ENCODE measurements at regions not wholly inside any gene's neighbourhood (a gene's known extent, or its start where the extent isn't known, plus 50 kb on each side); places are given as distances from the start of the nearest gene placed in this dataset.
A peak's percentile ranks its signal among the peaks of the same experiment; 100 is the strongest.

DNA sequence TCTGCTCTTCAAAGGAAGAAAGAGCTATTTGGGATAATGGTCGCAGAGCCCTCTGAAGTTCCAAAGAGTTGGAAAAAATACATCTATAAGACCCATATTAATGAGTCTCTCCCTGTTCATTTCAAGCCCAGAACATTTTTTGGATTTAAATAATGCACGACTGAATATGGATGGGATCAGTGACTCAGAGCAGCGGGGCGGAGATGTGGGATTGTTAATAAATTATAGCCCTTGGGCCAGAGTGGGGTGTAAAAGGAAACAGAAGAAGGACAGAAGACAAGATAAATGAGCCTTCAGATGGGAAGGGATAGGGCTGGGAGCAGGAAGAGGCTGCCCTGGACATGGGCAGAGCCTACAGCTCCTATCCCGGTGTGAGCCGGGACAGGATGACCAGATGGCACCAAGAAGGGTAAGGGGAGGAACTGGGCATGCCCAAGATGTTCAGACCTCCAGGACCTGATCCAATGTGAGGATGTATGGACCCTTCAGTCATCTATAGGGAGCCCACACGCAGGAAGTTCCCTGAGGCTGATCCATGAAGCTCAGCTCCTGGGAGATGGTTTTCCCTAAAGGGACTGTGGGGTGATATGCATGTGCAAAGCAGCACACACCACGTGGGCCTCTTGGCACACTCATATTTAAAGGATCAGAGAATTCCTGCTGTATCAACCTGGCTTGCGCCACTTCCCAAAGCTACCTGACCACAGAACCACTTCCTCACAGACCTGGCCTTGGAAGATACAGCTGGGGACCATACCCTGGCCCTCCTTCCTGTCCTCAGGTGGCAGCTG, 96.1 kb upstream of the PLXNA4 start:
- DNase-seq (ENCODE audit: low read depth, low spot score) = no peak

DNA sequence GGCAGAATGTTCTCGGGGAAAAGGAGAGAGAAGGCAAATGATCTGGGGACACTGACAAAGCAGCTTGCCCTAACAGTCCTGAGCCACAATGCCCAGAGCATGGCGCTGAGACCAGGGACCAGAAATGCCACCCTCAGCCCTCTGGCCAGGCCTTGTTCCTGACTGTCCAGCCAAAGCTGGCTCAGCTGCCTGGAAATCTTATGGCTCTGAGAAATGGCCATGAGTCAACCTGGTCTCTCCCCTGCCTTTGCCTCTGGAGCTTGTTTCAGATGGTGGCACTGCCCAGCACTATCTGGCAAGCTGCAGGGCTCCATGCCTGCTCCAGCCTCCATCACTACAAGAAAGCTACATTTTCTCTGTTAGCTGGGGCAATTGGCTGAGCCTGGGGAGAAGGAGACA, 90.5 kb upstream of the PLXNA4 start:
- no peak for DNase-seq (ENCODE audit: low read depth, low spot score)

DNA sequence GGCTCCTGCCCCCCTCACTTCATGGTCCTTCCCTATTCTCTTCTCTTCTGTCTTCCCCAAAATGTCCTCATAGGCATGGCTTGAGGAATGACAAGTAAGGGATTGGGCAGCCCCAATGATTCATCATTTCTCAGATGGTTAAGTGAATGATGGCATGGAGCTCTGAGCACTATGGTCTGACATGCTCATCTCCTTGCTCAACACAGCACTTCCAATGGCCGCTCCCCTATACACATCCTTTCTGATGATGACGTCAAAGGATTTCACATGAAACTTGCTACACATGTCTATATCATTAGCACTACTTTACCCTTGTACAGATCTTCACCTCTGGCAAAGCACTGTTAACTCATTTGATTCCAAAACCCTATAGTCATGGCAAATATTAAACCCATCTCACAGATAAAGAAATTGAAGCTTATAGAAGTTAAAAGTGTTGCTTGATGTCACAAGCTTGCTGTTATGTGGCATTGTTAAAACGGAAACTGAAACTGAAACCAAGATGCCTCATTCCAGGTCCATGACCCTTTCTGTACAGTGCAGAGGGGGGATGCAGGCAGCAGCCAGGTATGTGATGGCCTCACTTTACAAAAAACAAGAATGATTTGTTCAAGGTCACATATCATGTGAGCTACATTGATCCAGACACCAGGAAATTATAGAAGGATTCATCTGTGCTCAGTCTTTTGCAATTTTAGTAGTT, 90.0 kb upstream of the PLXNA4 start:
- peak; percentile 38 for DNase-seq (ENCODE audit: low read depth, low spot score)

DNA sequence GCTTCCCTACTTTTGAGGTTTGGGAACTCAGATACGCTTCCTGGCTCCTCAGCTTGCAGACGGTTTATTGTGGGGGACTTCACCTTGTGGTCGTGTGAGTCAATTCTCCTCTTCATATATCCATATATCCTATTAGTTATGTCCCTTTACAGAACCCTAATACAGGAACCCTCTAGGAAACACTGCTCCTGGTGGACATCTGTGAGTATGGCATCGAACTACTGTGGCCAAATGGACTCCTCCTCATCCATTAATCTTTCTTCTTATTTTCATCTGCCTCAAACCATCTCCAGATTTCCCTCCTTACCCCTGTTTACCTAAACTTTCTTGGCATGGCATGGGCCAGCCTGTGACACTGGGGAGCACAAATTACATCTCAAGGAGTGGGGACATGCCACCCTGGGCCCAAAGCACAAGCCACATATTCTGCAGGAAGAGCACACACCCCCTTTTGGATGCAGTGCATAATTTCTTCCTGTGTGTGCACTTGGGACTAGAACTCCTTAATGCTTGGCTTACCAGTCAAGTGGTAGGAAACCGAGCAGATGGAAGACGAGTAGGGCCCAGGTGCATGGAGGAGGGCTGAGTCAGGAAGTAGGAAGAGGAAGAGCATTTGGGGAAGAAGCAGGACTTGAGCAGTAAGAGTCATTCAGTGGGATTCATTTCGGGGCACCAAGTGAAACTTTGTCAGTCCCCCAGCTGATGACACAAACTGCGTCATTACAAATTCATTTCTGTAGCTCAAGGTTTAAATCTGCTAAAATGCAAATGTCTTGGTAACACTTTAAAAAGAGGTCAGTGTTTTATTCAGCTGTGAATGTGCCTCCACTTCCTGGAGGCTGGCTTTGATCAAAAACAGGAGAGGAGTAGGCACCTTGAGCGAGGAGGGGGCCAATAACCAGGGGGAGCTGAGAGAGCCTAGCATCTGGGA, 80.8 kb upstream of the PLXNA4 start:
- DNase-seq (ENCODE audit: low read depth, low spot score) = peak; percentile 7

DNA sequence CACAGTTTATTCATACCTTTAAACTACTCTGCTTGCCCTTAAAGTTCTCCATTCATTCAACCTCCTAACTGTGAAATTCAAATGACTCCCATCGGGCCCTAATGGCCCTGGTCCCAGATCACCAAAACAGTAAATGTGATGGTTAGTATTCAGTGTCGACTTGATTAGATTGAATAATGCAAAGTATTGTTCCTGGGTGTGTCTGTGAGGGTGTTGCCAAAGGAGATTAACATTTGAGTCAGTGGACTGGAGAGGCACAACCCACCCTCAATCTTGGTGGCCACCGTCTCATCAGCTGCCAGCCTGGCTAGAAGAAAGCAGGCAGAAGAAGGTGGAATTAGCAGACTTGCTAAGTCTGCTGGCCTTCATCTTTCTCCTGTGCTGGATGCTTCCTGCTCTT, 80.1 kb upstream of the PLXNA4 start:
- no peak for DNase-seq (ENCODE audit: low read depth, low spot score)

DNA sequence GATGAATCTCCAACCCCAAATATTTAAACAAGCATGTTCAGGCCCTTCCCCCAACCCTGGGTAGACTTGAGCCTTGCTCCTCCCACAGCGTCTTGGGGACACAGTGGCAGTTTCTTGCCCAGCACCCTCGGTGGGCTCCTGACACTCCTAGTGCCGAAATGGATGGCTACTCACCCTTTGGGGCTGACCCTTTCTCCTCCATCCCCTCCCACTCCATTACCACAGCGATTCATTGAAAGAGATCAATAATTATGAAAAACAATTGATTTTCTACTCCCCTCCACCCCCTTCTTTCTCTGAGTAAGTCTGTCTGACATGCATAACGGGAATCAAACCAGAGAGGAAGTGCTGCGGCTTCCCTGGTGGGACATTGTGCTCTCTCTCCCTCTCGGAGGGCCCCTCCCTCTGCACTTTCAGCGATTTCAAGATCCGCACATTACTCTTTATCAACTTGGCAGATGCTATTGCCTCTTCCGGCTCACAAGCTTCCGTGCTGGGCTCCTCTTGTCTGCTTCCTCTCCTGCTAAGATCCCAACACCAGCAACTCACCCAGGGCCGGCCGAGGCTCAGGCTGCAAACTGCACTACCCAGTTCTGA, 79.0 kb upstream of the PLXNA4 start:
- DNase-seq (ENCODE audit: low read depth, low spot score) = peak; percentile 41

DNA sequence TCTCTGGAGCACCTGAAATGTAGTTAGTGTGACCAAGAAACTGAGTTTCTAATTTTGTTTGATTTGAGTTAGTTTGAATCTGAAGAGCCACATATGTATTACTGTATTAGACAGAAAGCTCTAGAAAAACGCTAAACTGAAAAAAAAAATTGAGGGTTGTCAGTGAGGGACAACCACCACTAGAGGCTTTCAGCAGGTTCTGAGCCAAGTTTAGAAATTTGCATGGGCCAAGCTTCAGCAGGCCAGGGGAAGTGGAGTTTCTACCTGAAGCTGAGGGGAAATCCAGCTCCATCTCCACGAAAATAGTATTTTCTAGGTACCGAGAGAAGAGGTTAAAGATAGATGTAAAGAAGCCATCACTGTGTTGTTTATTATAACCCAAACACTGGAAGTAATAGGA, 77.9 kb upstream of the PLXNA4 start:
- DNase-seq (ENCODE audit: low read depth, low spot score) = peak; percentile 25

DNA sequence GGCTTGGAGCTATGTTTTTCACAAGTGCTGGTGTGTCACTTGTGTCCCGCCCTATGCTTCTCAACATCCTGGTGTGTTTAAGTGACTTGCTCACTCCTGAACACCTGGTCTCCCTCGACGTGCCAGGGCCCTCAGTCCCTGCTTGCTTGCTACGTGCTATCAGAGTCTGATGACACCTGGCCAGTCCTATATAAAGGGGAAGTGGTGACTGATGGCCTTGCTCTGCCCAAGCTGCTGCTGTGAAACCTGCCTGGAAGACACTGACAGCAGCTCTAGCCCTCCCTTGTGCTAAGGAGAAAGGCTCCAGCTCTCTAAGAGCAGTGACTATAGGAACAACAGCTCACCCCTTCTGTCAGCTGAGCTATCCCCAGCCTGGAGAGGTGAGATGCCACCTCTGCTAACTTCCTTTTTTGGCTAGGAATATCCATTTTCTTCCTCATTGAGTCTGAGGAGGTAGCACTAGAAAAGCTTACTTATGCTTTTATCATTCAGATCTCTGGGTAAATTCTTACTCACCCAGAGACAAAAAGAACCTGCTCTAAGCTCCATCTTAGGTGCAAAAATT, 77.2 kb upstream of the PLXNA4 start:
- no peak for DNase-seq (ENCODE audit: low read depth, low spot score)

DNA sequence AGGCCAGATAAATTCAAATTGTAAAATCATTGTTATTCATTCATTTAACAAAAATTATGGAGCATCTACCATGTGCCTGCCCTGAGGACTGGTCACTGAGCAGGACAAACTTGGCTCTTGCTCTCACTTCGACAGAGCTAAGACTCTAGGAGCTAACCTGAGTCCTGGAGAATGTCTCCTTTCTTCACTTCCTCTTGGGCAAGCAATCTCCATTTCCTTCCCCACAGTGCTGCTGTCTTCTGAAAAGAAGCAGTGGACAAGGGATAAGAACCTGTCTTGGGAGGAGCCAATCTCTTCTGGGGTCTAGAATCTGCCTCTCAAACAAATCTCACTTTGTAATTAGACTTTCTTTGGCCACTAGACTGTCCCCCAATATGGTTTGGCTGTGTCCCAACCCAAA, 76.2 kb upstream of the PLXNA4 start:
- DNase-seq (ENCODE audit: low read depth, low spot score) = no peak

DNA sequence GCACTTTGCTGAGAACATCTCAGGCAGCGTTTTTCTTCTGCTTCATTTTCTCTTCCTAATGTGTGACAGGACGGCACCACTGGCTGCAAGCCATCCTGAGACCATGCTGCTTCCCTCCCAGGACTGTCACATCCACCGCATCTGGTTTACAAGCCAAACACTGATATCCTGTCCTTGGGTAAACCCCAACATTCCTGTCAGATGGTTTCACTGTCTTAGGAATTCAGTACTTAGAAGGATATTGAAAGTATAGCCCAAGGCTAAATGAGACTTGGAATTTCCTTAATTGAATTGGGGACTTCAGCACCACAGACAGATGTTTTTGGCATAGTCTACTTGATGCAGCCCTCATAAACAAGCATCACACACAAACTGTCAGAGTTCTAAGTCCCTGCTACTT, 74.2 kb upstream of the PLXNA4 start:
- peak; percentile 83 for DNase-seq (ENCODE audit: low read depth, low spot score)

DNA sequence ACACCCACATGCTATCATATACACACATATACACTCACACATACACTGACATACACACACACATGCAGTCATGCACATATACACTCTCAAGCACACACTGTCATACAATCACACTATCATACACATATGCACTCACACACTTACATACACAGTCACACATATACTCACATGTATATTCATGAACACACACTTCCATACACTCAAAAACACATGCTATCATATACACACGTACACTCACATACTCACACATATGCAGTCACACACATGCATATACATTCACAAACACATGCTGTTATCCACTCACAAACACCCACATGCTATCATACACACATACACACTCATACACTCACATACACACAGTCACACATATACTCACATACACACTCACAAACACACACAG, 71.0 kb upstream of the PLXNA4 start:
- DNase-seq (ENCODE audit: low read depth, low spot score) = no peak

DNA sequence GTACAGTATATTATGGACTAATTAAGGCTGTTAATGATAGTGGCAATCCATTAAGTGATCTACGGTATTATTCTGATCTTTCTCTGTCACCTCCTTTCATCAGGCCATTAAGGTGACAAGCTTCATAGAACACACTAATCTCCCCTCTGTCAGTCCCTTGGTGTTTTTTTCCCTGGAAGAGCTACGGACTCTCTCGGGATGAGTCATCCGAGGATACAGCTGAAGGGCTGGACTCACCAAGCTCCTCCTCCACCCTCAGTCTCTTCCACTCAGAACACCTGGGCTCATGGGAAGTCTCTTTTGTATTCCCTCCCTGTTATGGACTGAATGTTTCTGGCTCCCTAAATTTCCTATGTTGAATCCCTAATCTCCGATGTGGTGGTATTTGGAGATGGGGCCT, 69.8 kb upstream of the PLXNA4 start:
- DNase-seq (ENCODE audit: low read depth, low spot score) = no peak

DNA sequence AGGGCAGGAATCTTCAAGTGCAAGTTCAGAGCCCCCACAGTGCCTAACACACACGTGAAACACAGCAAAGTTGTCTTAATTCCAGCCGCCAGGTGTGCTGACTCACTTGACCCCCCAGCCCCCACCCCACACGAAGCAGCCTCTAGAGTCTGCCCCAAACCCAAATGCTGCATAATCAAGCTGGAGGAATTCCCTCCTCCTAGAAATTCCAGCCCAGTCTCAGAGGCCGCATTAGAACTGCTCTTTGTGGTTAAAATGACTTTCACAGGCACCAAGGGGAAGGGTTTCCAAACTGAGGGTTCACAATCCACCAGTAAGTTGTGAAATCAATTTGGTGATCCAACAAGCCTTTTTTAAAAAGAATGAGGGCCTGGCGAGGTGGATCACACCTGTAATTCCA, 67.0 kb upstream of the PLXNA4 start:
- DNase-seq (ENCODE audit: low read depth, low spot score) = peak; percentile 31

DNA sequence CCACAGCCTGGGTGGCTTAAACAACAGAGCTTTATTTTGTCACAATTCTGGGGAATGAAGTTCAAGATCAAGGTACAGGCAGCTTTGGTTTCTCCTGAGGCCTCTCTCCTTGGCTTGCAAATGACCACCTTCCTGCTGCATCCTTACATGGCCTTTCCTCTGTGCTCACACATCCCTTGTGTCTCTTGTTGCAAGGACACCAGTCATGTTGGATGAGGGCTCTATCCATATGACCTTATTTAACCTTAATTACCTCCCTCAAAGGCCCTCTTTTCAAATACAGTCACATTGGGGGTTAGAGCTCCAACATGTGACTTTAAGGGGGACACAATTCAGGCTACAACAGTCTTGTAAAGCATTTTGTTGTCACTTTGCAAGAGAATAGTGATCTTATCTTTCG, 65.0 kb upstream of the PLXNA4 start:
- DNase-seq (ENCODE audit: low read depth, low spot score) = no peak

DNA sequence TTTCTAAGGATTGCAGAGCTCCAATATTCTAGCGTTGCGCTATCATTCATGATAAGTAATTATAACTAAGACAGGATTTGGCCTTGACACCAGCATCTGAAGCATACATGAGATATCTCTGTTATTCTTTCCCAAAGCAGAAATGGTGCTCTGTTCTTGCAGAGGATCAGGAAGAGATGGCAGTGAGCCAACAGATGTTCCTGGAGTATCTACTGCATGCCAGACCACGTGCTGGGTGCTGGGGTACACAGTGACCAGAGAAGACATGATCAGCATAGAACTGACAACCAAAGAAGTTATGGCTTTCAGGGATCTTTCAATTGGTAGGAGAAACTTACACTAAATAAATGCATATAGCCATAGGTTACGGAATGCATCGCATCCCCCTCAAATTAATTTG, 63.7 kb upstream of the PLXNA4 start:
- no peak for DNase-seq (ENCODE audit: low read depth, low spot score)

DNA sequence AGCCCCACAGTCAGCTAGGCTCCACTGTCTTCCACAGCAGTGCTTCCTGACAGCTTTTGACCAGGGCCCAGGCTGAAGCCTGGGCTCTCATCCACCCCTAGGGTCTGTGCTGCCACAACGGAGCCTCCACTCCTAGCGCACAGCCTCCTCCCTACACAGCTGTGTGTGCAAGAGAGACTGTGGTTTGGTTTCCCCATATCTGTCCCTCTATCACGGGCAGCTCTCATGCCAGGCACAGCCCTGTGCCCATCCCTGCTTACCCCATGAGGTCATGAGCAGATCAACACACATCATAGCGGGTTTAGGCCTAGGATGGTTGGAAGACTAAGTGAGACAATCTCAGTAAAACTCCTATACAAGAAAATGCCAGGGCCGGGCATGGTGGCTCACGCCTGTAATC, 61.7 kb upstream of the PLXNA4 start:
- no peak for DNase-seq (ENCODE audit: low read depth, low spot score)

DNA sequence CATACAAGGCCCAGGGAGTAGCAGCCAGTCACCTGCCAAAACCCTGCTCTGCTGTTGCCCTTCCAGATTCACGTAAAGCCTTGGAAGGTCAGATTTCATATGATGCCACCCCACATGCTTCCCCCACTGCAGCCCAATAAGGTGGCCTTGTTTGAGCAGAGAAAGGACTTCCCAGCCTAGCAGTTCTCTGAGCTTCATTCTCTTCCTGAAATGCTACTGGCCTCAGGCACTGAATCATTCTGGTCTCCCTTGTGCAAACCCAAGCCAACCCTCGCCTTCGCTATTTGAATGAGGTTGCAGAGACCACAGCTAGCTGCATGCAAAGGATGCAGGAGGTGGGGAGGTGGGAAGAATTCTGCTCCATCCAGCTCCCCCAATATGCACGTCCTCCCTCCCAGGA, 60.3 kb upstream of the PLXNA4 start:
- DNase-seq (ENCODE audit: low read depth, low spot score) = no peak

DNA sequence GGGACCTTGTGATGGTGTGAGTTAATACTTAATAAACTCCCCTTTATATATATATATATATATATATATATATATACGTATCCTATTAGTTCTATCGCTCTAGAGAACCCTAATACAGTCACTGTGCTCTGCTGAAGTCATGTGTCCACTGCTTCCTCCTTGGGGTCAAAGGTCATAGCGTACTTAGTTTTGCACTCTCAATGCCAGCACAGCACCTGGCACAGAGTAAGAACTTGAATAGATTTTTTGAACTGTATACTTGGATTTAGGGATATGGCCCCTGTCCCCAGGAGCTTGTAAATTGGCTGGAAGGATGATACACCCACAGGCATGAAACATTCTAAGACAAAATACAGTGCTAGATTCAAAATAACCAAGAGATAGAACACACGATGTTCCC, 58.9 kb upstream of the PLXNA4 start:
- no peak for DNase-seq (ENCODE audit: low read depth, low spot score)

DNA sequence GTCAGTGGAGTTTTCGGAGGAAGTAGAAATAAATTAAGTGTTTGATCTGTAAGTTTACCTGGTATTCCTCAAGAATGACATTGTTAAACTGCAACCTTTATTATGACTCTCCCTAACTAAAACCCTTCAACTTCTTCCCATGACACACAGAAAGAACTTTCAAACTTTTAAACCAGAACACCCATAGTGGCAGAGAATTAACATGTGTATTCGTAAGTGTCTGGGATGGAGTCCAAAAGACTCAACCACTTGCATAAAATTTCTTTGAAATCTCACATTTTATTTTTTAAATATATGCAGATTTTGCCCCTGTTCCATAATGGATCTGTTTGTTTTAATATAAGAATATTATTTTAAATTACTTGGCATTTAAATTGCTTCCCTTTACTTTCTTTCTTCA, 54.6 kb upstream of the PLXNA4 start:
- no peak for DNase-seq (ENCODE audit: low read depth, low spot score)

All from astrocyte of the hippocampus (primary cell).